Right ventricle myocardium superior (tissue), 1 donor: ENCODE measurements at regions not wholly inside any gene's neighbourhood (a gene's known extent, or its start where the extent isn't known, plus 50 kb on each side); places are given as distances from the start of the nearest gene placed in this dataset.
A peak's percentile ranks its signal among the peaks of the same experiment; 100 is the strongest.

Experiments
- ATAC-seq: fragments of 200-7000 bp; cut with Tn5 transposase; one replicate; pipeline ENCODE4 v1.9.1; 2020; ENCODE audit warnings: mild to moderate bottlenecking; ENCODE audit not compliant: poor library complexity
- DNase-seq: peaks from one replicate; pipeline ENCODE4 v3.0.0-alpha.2; 2020
- intact Hi-C: fragments of 100-400 bp; cut with DNase I; formaldehyde crosslinking; loops from one replicate; pipeline ENCODE4 v1.11.2; 2022
- donor health status: DM: no; HTN: yes; CAD: no; lungs with severe emphysema.

DNA sequence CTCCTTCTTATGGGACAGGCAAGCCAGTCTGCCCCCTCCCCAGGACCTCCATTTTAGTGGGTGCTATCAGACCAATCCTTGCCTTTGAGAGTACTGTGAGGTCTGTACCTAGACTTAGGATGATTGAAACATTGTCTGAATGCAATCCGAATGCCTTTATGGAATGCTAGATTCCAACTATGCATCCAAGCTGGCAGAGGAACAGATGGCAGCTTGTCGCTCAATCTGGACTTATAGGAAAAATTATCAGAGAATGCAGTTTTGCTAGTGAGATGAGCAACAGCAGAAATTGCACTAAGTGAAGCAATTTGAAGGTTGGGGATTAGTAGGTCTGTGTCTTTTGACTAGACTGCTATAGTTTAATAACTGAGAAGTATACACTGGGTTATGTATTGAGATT is 109.1 kb downstream of the DYRK2 start:
- intact Hi-C loops: no loop called here
- ATAC-seq: no peak
- DNase-seq: no peak

DNA sequence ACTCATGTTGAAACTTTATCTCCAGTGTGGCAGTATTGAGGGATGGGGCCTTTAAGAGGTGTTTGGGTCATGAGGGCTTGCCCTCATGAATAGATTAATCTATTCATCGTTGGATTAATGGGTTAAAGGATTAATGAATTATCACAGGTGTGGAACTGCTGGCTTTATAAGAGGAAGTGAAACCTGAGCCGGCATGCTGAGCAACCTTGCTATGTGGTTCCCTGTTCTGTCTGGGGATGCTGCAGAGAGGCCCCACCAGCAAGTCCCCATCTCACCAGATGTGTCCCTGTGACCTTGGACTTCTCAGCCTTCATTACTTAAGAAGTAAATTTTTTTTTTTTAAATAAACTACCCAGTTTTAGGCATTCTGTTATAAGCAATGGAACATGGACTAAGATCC is 109.6 kb downstream of the DYRK2 start:
- ATAC-seq: no peak
- intact Hi-C loops: no loop called here
- no peak for DNase-seq

DNA sequence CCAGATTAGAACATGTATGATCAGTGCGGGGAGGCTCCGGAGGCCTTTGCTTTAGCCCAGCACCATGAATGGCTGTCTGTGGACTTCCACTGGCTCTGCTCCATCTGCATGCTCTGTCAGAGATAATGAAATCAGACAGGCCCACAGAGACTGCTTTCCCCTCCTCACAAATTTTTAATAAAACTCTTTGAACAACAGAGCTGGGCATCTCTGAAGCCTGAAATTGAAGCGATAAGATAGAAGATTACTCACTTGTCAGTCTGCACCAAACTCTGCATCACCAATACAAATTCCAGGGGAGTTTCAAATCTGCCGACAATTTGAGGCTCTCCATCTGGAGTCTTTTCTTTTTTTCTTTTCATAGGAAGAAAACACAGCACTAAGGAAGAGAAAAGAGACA is 110.0 kb downstream of the DYRK2 start:
- intact Hi-C loops: no loop called here
- no peak for DNase-seq
- peak; percentile 14 for ATAC-seq

DNA sequence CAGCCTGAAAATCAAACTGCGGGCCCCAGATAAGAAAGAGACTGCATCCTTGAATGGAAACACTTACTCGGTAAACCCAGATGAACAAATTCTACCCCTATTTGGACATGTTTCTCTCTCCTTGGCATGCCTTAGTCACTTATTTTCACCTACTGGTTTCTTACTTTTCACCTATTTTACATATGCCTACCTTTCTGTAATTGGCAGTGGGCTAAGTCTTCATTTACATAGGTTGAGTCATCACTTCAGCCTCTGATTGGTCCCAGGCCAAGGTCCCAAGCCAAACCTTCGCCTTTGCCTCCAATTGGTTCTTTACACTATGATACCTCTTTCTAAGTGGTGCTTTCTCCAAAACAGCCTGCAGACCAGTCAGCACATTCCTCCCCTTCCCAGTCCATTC is 111.3 kb downstream of the DYRK2 start:
- DNase-seq (no peak), ATAC-seq (no peak)
- intact Hi-C loops: no loop called here

DNA sequence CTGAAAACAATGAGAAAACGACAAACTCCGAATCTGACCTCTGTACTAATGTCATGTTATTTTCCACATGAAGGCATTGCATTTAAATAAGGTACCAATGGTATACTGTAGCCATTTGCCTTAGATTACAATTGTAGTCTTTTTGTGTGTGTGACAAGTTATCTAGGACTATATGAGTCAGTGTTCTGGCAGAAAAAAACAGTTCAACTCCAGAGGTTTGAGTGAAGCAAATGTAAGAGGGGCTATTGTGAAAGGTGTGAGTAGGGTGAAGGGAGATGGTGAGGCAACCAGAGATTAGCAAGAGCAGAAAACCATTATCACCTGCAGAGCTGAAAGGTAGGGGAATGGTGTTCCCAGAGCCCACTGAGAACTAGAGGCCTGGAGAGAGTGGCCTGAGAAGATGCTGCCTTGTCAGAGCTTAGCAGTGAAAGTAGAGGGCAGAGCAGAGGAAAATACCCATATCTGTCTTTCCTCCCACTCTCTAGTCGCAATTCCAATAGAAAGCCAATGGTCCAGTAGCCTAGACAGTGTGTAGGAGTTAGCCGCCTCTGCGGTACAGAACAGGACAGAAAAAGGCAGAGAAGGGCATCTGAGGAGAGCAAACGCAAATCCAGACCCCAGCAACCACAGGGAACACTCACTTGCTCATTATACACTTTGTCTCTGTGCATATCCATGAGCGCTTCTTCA is 112.2 kb downstream of the DYRK2 start:
- ATAC-seq (no peak), DNase-seq (no peak)
- intact Hi-C loops: no loop called here

DNA sequence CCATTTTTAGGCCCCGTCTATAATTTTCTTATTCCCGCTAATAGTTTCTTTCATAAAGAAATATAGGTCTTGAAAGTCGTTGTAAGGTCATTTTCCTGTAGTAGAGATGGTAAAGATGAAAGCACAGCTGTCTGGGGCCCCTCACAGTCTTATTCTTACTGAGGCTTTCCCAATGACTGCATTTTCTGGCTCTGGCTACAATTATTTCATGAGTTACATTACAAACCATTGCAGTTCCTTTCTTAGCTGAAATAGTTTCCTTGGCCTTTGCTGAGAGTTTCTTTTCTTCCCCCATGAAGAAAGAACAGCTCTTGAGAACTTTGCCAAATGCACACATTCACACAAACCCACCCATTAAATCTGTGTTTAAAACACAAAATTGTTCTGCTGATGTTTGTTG is 113.0 kb downstream of the DYRK2 start:
- DNase-seq (no peak), ATAC-seq (no peak)
- intact Hi-C loops: no loop called here

DNA sequence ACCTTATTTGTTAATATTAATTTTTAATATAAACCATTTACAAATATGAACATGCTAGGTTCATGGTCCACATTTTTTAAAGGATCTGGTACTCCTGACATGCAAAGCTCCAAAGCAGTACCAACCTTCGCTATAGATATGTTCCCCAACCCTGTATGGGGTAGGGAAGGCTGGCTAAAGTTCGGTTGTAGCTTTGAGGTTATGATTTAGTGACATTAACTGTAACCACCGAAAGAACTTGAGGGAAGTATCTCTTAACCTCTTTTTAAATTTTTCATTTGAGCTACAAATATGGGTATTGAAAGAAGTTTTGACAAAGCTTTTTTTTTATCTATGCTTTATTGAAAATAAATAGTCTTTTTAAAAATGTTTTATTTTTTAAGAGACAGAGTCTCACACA is 115.5 kb downstream of the DYRK2 start:
- intact Hi-C loops: no loop called here
- no peak for DNase-seq
- no peak for ATAC-seq

DNA sequence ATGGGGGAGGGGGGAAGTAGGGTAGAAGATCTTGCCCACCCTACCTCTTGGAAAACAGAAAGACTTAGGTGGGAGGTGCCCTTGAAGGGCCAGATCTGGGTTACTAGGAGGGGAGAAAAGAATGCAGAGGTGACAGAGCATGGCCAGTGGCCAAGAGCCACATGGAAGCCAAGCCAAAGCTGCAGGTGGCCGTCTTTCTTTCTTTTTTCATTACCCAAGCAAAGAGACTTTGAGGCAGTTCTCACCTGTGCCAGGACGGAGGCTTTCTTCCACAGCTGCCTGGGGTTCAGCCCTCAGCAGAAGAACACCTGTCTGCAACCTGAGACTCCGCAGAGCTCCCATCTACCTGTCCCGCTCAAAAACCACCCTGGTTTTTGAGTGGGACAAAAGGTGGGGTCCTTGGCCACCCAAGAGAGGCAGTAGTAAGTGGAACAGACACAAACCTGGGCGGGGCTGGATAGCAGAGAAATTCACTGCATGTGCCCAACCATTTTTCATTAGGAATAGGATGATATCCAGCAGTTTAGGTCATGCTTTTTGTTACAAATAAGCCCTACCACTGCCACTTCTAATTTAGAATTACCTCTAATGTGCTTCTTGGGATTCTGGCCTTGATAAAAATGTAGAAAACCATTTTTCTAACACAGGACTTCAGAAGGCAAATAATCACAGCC is 116.5 kb downstream of the DYRK2 start:
- DNase-seq (no peak), ATAC-seq (peak; percentile 10)
- intact Hi-C loops: no loop called here

DNA sequence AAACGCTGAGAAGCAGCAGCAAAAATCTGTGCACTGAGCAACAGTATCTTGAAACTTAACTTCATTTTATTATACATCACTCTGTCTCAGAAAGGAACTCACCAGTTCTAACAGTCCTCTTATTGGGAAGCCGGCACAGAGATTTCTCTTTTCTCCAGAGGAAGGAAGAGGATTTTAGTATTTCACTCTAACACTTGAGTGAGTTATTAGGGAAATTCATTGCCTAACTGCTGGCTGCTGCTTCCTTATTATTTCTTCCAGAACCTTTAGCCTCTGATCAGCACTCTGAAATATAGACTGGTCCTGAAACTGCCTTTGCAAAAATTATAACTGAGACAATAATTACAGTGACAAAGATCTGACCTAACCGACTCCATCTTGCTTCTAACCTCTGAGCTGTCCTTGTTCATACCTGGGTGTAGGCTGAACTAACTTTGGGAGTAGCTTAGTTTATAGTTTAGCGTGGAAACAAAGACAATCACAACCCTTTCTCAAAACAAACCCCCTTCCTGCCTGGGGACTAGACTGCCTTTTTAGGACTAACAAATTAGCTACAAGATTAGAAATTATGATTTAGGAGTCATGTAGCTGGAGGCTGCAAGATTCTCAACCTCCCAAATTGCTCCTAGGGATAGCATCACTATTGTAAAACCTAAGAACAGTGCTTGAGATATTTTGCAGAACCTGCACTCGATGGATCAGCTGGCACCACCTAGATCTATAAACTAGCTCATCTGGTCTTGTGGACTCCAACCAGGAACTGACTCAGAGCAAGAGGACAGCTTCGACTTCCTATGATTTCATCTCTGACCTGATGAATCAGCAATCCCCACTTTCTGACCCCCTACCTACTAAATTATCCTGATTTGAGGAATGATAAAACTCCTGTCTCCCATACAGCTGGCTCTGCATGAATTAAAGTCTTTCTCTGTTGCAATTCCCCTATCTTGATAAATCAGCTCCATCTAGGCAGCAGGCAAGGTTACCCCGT is 117.5 kb downstream of the DYRK2 start:
- ATAC-seq: no peak
- no peak for DNase-seq
- intact Hi-C loops: no loop called here

DNA sequence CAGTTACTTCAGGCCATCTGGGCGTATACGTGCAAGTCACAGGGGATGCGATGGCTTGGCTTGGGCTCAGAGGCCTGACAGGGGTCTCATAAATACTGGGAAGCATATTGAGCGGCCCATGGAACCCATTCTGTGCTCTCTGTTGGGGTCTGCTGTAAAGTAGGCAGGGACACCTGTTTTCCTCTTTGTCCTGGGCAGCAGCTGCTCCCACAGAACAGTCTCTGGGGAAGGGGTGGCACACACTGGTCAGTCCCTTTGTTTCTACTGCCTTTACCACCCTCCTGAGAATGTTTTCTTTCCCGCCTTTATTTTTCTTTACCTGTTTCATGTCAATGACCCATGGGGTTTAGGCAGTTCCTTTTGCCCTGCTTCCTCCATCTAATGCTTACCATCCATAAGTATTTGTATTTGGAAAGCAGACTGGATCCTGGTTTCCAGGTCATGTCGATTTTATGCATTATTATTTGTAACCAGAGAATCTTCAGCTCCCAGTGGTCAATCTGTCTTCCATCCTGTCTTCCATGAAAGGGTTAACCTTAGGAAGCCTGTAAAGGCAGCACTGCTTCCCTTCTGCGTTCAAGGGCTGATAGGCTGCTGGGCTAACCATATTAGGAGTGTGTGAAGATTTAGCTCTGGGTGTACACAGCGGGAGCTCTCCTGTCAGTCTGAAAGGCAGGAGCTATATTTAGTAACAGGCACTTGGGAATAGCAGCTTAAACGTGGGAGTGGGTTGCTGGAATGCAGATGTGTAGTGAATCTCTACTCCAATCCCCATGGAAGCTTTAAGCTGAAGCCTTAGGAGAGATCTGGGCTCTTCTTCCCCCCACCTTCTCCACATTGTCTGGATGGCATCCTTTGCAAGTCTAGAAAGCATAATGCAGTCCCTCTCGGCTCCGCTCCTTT is 124.0 kb downstream of the DYRK2 start:
- DNase-seq: no peak
- intact Hi-C loops: no loop called here
- peak; percentile 99 for ATAC-seq

DNA sequence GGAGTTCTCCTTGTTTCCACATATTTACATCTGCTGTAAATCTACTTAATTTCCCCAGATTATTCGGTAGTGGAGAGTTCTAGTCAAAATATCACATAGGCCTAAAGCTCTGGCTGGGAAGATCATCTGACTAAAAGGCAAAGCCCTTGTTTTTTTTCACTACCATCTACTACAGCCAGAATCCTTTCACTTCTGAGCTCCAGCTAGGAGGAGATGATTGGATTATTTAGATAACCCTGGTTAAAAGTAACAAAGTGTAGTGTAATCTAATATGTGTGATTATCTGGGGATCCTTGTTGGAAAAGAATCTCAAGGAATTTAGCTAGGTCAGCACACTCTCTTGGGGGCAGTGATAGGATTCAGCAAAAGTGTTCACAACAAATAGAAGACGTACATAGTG is 125.4 kb downstream of the DYRK2 start:
- no peak for DNase-seq
- intact Hi-C loops: no loop called here
- peak; percentile 53 for ATAC-seq

DNA sequence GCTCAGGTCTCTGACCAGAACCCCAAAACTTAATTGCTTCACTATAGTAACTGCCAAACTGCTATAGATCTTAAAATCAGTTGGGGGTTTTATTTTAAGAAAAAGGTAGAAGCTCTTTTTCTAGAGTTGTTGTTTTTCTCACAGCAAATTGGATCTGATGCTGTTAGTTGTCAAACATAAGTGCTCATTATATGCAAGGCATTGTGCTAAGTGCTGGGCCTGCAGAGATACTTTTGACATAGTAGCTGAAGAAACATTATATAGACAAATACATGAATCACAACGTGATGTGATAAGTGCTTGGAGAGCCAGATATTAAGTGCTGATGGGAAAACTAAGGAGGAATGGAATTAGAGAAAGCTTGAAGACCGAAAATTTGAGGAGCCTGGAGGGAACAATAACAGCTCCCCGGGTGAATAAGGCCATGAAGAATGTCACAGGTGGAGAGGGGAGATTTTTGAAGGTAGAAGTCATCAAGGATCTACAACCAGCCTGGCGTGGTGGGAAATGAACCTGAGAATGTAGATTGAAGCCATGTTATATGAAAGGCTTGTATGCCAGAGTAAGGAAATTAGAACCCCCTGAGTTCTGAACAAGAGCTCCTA is 126.5 kb downstream of the DYRK2 start:
- no peak for DNase-seq
- ATAC-seq: no peak
- intact Hi-C loops: no loop called here

DNA sequence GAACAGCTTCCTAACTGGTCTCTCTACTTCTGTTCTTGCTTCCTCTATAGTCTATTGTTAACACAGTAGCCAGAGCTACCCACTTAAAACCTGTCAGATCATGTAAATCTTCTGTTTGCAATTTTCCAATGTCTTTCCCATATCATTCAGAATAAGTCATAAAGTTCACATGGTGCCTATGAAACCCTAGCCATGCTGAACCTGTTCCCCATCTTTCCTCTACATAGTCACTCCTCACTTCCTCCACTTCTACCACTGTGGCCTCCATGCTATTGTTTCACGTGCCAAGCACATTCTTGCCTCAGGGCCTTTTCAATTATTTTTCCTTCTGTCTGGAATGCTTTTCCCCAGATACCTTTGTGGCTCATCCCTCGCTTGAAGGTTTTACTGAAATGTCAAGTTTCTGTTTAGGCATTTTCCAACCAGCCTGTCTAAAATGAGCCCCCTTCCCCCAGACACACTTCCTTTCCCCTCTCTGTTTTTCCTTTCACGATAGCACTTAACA is 132.1 kb downstream of the DYRK2 start:
- no peak for DNase-seq
- no peak for ATAC-seq
- intact Hi-C loops: no loop called here

DNA sequence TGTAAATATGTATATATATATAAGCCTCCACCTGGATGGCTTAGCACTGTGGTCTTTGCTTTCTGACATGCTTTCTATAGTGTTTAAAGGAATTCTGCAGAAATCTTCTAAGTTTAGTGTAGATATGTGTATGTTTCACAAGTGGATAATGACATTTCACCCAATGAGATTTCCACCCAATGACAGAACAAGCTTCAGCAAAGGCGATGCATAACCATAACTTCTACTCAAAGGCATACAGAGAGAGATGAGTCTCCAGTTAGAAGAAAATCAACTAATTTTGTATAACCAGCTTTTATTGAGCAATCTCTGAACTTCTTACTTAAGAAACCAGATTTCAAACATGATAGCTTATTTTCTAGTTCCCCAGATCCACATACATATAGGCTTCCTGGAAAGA is 134.0 kb downstream of the DYRK2 start:
- DNase-seq (no peak), ATAC-seq (no peak)
- intact Hi-C loops: no loop called here

DNA sequence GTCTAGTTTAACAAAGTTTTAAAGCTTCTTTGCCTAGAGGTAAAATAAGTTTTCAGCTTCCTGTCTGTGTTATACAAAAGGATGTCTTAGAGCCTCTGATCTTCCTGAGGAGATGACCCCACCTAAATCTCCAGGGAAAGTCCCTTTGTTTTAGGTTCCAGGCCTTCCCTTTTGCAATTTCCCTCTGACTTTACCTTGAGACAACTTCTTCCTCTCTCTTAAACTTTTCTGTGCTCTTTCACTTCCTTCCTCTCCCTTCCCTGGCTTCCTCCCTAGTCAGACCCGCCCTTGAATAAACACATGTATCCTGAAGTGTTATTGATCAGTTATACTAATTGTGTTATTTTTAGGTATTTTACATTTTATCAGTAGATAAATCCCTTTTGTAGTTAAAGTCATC is 134.8 kb downstream of the DYRK2 start:
- ATAC-seq (no peak), DNase-seq (no peak)
- intact Hi-C loops: no loop called here

DNA sequence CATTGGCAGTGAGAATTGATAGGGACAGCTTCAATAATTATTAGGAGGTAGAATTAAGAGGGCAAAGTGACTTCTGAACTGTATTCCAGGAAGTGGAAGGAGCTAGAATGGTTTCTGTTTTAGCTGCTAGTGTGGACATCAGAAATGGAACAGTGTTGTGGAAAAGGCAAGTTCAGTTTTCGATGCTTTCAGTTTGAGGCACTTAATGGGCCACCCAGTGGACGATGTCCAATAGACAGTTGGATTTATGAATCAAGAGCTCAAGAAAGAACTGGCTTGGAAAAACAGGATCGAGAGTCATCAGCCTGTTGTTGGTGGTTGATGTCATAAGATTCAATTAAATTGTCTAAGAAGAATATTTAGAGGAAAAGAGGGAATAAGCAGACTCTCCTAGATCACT is 136.3 kb downstream of the DYRK2 start:
- intact Hi-C loops: no loop called here
- ATAC-seq: no peak
- DNase-seq: no peak

DNA sequence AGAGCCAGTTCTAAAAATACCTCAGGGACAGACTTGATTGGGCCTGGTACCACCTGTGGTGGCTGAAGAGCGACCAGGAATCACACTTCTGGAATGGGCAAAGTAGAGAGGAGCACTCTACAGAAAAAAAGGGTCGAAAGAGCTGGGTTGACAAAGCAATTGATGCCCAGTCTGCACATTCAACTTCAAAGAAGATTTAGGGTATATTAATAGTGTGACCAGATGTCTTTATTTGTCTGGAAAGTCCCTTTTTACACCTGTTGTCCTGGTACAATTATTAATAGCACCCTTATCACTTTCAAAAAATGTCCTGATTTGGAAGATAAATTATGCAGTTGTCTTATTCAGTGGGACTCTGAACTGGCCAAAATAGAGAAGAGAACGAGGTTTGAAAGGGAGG is 137.5 kb downstream of the DYRK2 start:
- intact Hi-C loops: no loop called here
- ATAC-seq: no peak
- DNase-seq: no peak

DNA sequence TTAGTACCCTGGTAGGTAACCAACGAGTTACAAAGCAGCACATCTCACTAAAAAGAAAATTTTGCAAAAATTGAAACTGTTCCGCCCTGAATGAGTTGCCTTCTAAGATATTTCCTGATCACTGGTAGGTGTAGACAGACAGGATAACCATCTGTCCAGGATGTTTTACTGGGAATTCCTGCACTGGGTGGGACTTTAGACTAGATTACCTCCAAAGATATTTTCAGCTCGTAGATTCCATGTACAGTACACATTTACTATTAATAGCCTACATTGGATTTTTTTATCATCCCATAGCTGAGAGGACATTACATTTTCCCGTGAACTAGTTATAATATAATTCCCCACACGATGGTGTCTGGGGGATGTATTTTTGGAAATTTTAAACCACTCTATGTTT is 139.6 kb downstream of the DYRK2 start:
- intact Hi-C loops: no loop called here
- ATAC-seq (peak; percentile 60), DNase-seq (no peak)
